ENCODE measurements at regions not wholly inside any gene's neighbourhood (a gene's known extent, or its start where the extent isn't known, plus 50 kb on each side); places are given as distances from the start of the nearest gene placed in this dataset.

DNA sequence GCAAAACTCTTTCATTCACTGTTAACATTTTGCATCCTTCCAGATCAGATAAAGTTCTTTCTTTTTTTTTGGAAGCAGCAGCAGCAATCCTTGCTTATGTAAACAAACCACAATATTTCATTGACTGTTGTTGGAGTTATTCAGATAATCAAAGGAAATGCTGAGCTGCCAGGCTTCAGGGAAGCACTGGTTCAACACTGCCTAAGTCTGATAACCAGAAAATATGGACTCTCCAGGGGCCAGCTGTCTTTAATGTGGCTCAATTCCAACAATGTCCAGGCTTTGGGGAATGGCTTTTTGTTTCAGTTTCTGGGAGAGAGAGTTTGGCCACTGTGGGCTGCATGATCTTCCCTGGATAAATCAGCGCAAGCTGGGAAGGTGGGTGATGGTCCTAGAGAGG is 354.3 kb downstream of the AKAIN1 start:
- TF ChIP-seq CTCF (conservative IDR thresholded peaks at IDR 0.05; ENCODE audit: low read depth, low read length) (no peak), EZH2 (IDR thresholded peaks at IDR 0.05; ENCODE audit: borderline replicate concordance, low read depth, low read length, poor library complexity, severe bottlenecking) (no peak)
